Astrocyte of the spinal cord (primary cell): ENCODE measurements at regions not wholly inside any gene's neighbourhood (a gene's known extent, or its start where the extent isn't known, plus 50 kb on each side); places are given as distances from the start of the nearest gene placed in this dataset.

Source experiments
- DNase-seq: peaks from one replicate; pipeline ENCODE4 v3.0.0; 2011; ENCODE audit warnings: low read depth, low spot score
- H3K4me3 ChIP-seq: 2 replicates; pipeline ENCODE4 v1.5.1; 2011; ENCODE audit warnings: low read depth, mild to moderate bottlenecking, low read length, moderate library complexity
- CTCF ChIP-seq: IDR thresholded peaks from 2 replicates; pipeline ENCODE4 v1.5.1; 2012; ENCODE audit warnings: low read depth, mild to moderate bottlenecking, low read length, inconsistent platforms
- in situ Hi-C: cut with HindIII; loops from 2 replicates; pipeline ENCODE4 v1.10.0; 2017; ENCODE audit warnings: low sequenced_read_pairs

GRCh38 chr13:64459778-64460177, 2770.4 kb downstream of the PCDH9 start:
- in situ Hi-C loops = no loop called here
- TF ChIP-seq CTCF = no peak
- no peak for DNase-seq
- H3K4me3 ChIP-seq = no peak overlapping the region

DNA sequence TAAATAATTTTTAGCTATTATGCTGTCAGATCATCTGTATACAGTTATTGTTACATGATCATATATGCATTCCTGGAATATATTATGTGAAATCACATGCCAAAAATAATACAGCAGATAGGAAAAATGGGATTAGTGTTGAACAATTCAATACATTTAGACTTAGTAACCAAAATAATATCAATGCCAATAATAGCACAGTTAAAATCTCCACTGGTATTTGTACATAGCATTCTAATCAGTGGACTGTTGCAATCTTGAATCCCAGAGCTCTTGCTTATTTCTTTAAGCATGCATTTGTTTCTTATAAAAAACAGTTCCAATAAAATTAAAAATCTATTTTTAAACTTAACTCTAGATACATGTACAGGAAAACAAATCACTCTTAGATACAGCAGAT, 2772.2 kb downstream of the PCDH9 start:
- peak; percentile 23 for DNase-seq
- no peak overlapping the region for H3K4me3 ChIP-seq
- TF ChIP-seq CTCF = no peak
- in situ Hi-C loops = no loop called here

- no peak for DNase-seq
- in situ Hi-C loops = no loop called here
- no peak overlapping the region for H3K4me3 ChIP-seq
- TF ChIP-seq CTCF = no peak
Measured at GRCh38 chr13:64455124-64455523, 2775.0 kb downstream of the PCDH9 start.

GRCh38 chr13:64453831-64454230, 2776.3 kb downstream of the PCDH9 start:
- DNase-seq = no peak

GRCh38 chr13:64446372-64446771, 2783.8 kb downstream of the PCDH9 start:
- peak; percentile 36 for TF ChIP-seq CTCF
- no peak overlapping the region for H3K4me3 ChIP-seq
- in situ Hi-C loops = no loop called here
- no peak for DNase-seq

More at GRCh38 chr13:64453831-64454230, 2776.3 kb downstream of the PCDH9 start:
- H3K4me3 ChIP-seq = no peak overlapping the region
- no peak for TF ChIP-seq CTCF
- in situ Hi-C loops = no loop called here

GRCh38 chr13:64441740-64442139, 2788.4 kb downstream of the PCDH9 start:
- H3K4me3 ChIP-seq = no peak overlapping the region
- in situ Hi-C loops = no loop called here
- DNase-seq = no peak
- TF ChIP-seq CTCF = no peak

DNA sequence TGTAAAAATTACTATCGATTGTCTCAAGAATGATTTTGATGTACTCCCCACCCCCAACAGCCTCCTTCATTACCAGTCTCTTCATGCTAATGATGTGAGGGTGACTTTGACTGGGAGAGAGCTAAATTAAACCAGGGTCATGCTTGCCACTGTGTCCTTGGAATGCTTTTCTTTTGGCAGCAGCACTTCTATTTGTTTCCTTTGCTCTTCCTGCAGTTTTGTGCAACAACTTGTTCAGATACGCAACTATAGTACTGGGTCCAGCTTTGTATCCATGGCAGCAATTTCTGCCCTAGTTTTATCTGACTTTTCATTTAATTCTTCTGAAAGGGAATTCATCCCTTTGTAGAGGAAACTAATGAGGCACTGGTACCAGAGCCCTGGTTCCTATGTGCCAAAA, 2792.1 kb downstream of the PCDH9 start:
- H3K4me3 ChIP-seq = no peak overlapping the region
- TF ChIP-seq CTCF = no peak
- in situ Hi-C loops = no loop called here
- DNase-seq = no peak
